GM19043 (cell line): ENCODE measurements at regions not wholly inside any gene's neighbourhood (a gene's known extent, or its start where the extent isn't known, plus 50 kb on each side); places are given as distances from the start of the nearest gene placed in this dataset.
"Not testable (repeated sequence)": the region's sequence is repeated elsewhere in the genome, so short reads cannot be mapped to it uniquely, and the experiment has no call there.

ENCODE experiments used
- ATAC-seq: cut with Tn5 transposase; IDR thresholded peaks from one replicate; pipeline ENCODE4 v1.9.1; 2021; ENCODE audit warnings: low read depth; ENCODE audit not compliant: unreplicated experiment

- no peak for ATAC-seq
These were observed 133.3 kb upstream of the DMRT1 start for GRCh38 chr9:708182-708550.

GRCh38 chr9:708551-709432 lies 132.7 kb upstream of the DMRT1 start:
- no peak for ATAC-seq

DNA sequence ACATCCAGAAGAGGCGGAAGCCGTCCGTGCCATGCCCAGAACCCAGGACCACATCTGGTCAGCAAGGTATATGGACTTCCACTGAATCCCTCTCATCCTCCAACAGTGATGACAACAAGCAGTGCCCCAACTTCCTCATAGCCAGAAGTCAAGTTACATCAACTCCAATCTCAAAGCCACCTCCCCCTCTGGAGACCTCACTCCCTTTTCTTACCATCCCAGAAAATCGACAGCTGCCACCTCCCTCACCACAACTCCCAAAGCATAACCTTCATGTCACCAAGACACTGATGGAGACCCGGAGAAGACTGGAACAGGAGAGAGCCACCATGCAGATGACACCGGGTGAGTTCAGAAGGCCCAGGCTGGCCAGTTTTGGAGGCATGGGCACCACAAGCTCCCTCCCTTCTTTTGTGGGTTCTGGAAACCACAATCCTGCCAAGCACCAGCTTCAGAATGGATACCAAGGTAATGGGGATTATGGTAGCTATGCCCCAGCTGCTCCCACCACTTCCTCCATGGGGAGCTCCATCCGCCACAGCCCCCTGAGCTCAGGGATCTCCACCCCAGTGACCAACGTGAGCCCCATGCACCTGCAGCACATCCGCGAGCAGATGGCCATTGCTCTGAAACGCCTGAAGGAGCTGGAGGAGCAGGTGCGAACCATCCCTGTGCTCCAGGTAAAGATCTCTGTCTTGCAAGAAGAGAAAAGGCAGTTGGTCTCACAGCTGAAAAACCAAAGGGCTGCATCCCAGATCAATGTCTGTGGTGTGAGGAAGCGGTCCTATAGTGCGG lies 130.3 kb upstream of the DMRT1 start:
- ATAC-seq: no peak

GRCh38 chr9:711761-712553 lies 129.5 kb upstream of the DMRT1 start:
- no peak for ATAC-seq

DNA sequence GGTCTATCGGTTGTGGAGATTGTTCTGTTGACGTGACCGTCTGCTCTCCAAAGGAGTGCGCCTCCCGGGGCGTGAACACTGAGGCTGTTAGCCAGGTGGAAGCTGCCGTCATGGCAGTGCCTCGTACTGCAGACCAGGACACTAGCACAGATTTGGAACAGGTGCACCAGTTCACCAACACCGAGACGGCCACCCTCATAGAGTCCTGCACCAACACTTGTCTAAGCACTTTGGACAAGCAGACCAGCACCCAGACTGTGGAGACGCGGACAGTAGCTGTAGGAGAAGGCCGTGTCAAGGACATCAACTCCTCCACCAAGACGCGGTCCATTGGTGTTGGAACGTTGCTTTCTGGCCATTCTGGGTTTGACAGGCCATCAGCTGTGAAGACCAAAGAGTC lies 128.9 kb upstream of the DMRT1 start:
- ATAC-seq: no peak

DNA sequence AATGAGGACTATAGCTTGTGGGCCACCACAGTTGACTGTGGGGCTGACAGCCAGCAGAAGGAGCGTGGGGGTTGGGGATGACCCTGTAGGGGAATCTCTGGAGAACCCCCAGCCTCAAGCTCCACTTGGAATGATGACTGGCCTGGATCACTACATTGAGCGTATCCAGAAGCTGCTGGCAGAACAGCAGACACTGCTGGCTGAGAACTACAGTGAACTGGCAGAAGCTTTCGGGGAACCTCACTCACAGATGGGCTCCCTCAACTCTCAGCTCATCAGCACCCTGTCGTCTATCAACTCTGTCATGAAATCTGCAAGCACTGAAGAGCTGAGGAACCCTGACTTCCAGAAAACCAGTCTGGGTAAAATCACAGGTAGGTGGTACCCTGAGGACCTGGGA lies 128.4 kb upstream of the DMRT1 start:
- no peak for ATAC-seq

- no peak for ATAC-seq
These were observed 126.8 kb upstream of the DMRT1 start for GRCh38 chr9:714675-715074.

DNA sequence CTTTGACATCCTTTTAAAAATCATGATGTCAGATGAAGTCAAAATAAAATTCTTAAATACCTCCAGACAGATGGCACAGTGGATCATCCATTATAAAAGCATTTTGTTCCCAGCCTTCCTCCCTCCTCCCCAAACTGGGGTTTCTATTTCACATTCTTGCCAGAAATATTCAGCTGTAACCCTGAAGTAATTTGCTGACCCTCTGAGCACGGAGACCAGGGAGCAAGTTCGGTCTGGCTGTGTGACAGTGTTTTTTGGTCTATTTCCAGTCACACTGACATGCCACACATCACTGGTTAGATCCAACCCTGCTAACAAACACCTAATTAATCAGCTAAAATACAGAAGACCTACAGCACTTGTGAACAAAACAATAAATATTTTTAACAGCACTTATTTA lies 126.2 kb upstream of the DMRT1 start:
- ATAC-seq: no peak

- ATAC-seq: no peak
These were observed 125.6 kb upstream of the DMRT1 start for GRCh38 chr9:715743-716400.

GRCh38 chr9:717722-718121 lies 123.8 kb upstream of the DMRT1 start:
- ATAC-seq: no peak

DNA sequence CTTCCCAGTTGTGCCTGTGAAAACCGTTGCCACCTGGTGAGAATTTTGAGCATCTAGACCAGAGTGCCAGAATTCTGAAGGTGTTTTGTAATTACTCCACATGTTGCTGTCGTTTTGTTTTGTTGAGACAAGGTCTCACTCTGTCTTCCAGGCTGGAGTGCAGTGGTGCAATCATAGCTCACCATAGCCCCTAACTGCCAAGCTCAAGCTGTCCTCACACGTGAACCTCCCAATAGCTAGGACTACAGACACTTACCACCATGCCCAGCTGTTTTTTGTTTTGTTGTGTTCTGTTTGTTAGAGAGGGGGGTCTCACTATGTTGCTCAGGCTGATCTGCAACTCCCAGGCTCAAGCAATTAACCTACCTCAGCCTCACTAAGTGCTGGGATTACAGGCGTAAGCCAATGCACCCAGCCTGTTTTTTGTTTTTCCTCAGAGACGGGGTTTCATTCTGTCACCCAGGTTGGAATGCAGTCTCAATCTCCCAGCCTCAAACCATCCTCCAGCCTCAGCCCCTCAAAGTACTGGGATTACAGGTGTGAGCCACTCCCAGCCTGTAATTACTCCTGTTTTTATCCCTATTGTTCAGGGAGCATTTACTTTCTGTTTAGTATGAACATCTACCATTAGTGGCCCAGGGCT lies 121.1 kb upstream of the DMRT1 start:
- ATAC-seq: no peak

- ATAC-seq: no peak
These were observed 119.0 kb upstream of the DMRT1 start for GRCh38 chr9:722388-722980.

GRCh38 chr9:724461-724860 lies 117.0 kb upstream of the DMRT1 start:
- ATAC-seq: not testable (repeated sequence)

DNA sequence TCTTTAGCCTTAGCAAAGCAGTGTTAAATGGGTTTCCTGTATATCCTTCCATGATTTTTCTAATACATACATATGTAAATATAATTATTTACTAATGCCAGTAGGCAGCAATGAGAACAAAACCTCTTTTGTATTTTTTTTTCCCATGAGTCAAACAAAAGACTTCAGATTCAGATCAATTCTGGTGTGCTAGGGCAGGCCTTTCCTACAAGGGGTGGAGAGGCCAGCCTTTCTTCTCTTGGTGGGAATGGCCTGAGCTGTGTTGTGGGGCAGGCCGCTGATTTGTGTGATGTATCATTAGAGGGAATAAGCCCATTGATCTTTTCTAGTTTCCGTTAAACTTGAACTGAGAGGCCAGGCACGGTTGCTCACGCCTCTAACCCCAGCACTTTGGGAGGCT lies 115.5 kb upstream of the DMRT1 start:
- ATAC-seq: no peak

GRCh38 chr9:727767-728166 lies 113.7 kb upstream of the DMRT1 start:
- no peak for ATAC-seq

- ATAC-seq: no peak
These were observed 113.0 kb upstream of the DMRT1 start for GRCh38 chr9:728535-728934.

DNA sequence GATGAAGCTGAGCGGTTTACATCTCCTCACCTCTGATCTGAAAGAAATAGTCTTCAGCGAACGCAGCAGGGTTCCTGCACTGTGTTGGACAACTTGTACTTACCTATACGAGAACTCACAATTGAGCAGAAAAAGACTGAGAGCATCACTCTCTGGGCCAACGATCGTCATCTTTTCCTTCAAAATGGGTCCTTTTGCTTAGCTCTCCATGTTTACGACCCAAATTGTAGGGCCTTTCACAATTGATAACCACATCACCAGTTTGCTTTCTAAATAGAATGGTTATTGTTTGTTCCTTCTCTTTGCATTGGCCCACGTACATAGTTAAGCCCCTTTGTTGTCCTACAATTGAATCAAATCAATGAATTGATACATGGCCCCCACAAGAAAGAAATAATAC lies 110.0 kb upstream of the DMRT1 start:
- ATAC-seq: no peak

GRCh38 chr9:734831-735511 lies 106.5 kb upstream of the DMRT1 start:
- no peak for ATAC-seq
